ENCODE measurements at regions not wholly inside any gene's neighbourhood (a gene's known extent, or its start where the extent isn't known, plus 50 kb on each side); places are given as distances from the start of the nearest gene placed in this dataset.

GRCh38 chr14:94970941-94971730 lies 186.2 kb downstream of the DICER1 start:
- H3K36me3 ChIP-seq: no peaks in the 10 kb centered on the region
- H3K9me3 ChIP-seq (ENCODE audit: low read depth): no peaks in the 10 kb centered on the region
- no peaks in the 10 kb centered on the region for H3K27me3 ChIP-seq
- H3K27ac ChIP-seq: no peak overlapping the region
- no peak for TF ChIP-seq CTCF (IDR thresholded peaks at IDR 0.05; ENCODE audit: low read depth, low read length)
- peak in 1 of 2 donors; percentile 50 for DNase-seq (ENCODE audit: low read depth in 1 of 2, low spot score in 1 of 2)
- H3K4me1 ChIP-seq (ENCODE audit: low read depth): no peaks in the 10 kb centered on the region
- no peak overlapping the region for H3K4me3 ChIP-seq

GRCh38 chr14:94969766-94970165 lies 187.6 kb downstream of the DICER1 start:
- no peak for DNase-seq (ENCODE audit: low read depth in 1 of 2, low spot score in 1 of 2)
- no peaks in the 10 kb centered on the region for H3K9me3 ChIP-seq (ENCODE audit: low read depth)
- H3K36me3 ChIP-seq: no peaks in the 10 kb centered on the region
- no peak overlapping the region for H3K4me3 ChIP-seq
- no peak overlapping the region for H3K27ac ChIP-seq
- TF ChIP-seq CTCF (IDR thresholded peaks at IDR 0.05; ENCODE audit: low read depth, low read length): no peak
- H3K27me3 ChIP-seq: no peaks in the 10 kb centered on the region
- no peaks in the 10 kb centered on the region for H3K4me1 ChIP-seq (ENCODE audit: low read depth)

- no peak overlapping the region for H3K4me3 ChIP-seq
- H3K27me3 ChIP-seq: no peaks in the 10 kb centered on the region
- no peak for TF ChIP-seq CTCF (IDR thresholded peaks at IDR 0.05; ENCODE audit: low read depth, low read length)
- H3K36me3 ChIP-seq: no peaks in the 10 kb centered on the region
- no peaks in the 10 kb centered on the region for H3K9me3 ChIP-seq (ENCODE audit: low read depth)
- no peak for DNase-seq (ENCODE audit: low read depth in 1 of 2, low spot score in 1 of 2)
- H3K4me1 ChIP-seq (ENCODE audit: low read depth): no peaks in the 10 kb centered on the region
- no peak overlapping the region for H3K27ac ChIP-seq
These were observed 190.5 kb downstream of the DICER1 start for GRCh38 chr14:94966868-94967267.

GRCh38 chr14:94966344-94966743 lies 191.0 kb downstream of the DICER1 start:
- no peak overlapping the region for H3K27ac ChIP-seq
- TF ChIP-seq CTCF (IDR thresholded peaks at IDR 0.05; ENCODE audit: low read depth, low read length): no peak
- no peaks in the 10 kb centered on the region for H3K27me3 ChIP-seq
- no peak overlapping the region for H3K4me3 ChIP-seq
- no peaks in the 10 kb centered on the region for H3K4me1 ChIP-seq (ENCODE audit: low read depth)
- H3K36me3 ChIP-seq: no peaks in the 10 kb centered on the region
- no peaks in the 10 kb centered on the region for H3K9me3 ChIP-seq (ENCODE audit: low read depth)
- no peak for DNase-seq (ENCODE audit: low read depth in 1 of 2, low spot score in 1 of 2)

GRCh38 chr14:94965551-94966313 lies 191.6 kb downstream of the DICER1 start:
- DNase-seq (ENCODE audit: low read depth in 1 of 2, low spot score in 1 of 2): no peak
- no peaks in the 10 kb centered on the region for H3K27me3 ChIP-seq
- H3K36me3 ChIP-seq: no peaks in the 10 kb centered on the region
- no peak overlapping the region for H3K4me3 ChIP-seq
- H3K4me1 ChIP-seq (ENCODE audit: low read depth): no peaks in the 10 kb centered on the region
- H3K27ac ChIP-seq: no peak overlapping the region
- TF ChIP-seq CTCF (IDR thresholded peaks at IDR 0.05; ENCODE audit: low read depth, low read length): no peak
- H3K9me3 ChIP-seq (ENCODE audit: low read depth): no peaks in the 10 kb centered on the region

All from cardiac muscle cell (in vitro differentiated cells and primary cell).